Mammary epithelial cell (primary cell): ENCODE measurements at regions not wholly inside any gene's neighbourhood (a gene's known extent, or its start where the extent isn't known, plus 50 kb on each side); places are given as distances from the start of the nearest gene placed in this dataset.

Source experiments
- CTCF ChIP-seq, 2 donors: IDR thresholded peaks in 1 of 2; conservative IDR thresholded peaks in 1 of 2; 2 replicates each; pipeline ENCODE4 v1.5.1; 2011 to 2012; ENCODE audit warnings: inconsistent platforms in 2 of 2, low read length in 2 of 2, mild to moderate bottlenecking in 2 of 2, control low read depth in 1 of 2, low read depth in 1 of 2; ENCODE audit not compliant: insufficient read depth in 1 of 2; ENCODE audit errors: extremely low read depth in 1 of 2
- EZH2 ChIP-seq: IDR thresholded peaks from 2 replicates; pipeline ENCODE4 v1.6.1; 2012; ENCODE audit warnings: low read length, inconsistent platforms, borderline replicate concordance

- TF ChIP-seq CTCF (conservative IDR thresholded peaks at IDR 0.05 in 1 of 2, IDR thresholded peaks at IDR 0.05 in 1 of 2; ENCODE audit: extremely low read depth in 1 of 2, insufficient read depth in 1 of 2, low read depth in 1 of 2, low read length in 2 of 2) = no peak
- TF ChIP-seq EZH2 = no peak
Observed at GRCh38 chr9:7408845-7409244, 390.7 kb downstream of the DMAC1 start.
